ENCODE measurements at regions not wholly inside any gene's neighbourhood (a gene's known extent, or its start where the extent isn't known, plus 50 kb on each side); places are given as distances from the start of the nearest gene placed in this dataset.
"Not testable (repeated sequence)": the region's sequence is repeated elsewhere in the genome, so short reads cannot be mapped to it uniquely, and the experiment has no call there.

DNA sequence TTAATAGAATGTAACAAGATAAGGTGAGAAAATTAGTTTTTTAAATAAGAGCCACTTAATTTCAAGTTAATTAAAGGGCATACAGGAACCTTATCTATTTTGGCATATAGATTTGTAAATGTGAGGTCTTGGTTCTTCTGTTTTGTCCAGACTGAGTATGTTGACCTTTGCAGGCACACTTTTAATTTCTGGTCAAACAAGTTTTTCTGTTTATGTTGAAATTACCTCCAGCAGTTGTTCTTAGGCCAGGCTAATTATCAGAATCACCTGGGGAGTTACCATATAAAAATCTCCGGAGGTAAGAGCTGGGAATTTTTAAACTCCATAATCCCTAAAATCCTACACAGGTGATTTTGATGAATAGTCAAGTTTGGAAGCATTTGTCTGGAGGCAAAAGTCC, 227.4 kb upstream of the ANKRD50 start:
- DNase-seq, result no peak

DNA sequence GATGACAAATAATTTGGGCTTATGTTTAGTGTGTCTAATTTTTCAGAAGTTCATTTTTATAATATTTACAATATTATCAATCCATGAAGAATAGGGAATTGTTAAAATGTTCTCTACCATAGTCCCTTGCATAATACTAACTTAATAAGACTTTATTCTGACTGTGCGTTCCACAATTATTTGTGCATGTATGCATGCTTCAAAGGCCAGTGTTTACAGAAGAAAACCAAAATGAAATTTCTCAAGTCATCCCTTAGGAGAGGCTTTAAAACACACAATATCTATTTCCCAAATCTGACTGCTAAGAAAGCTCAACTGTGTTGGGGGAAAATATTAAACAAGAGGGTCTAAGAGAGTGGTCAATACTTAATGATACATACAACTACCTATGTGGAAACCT, 226.3 kb upstream of the ANKRD50 start:
- DNase-seq, result no peak

DNA sequence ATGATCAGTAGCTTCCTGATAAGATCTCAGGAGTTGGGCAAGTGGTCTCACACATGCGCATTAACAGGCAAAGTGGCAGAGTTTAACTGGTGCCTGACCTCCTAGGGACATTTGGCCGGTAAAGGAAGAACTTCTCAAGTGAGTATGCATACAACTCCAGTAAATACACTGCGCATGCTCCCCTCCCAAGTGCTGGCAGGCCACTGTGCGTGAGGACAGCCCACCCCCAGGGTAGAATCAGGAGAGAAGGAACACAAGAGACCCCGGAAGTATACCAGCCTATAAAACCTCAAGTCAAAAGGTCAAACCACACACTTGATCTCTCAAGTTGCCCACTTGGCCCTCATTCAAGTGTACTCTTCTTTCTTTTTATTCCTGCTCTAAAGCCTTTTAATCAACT, 225.5 kb upstream of the ANKRD50 start:
- no peak for DNase-seq

DNA sequence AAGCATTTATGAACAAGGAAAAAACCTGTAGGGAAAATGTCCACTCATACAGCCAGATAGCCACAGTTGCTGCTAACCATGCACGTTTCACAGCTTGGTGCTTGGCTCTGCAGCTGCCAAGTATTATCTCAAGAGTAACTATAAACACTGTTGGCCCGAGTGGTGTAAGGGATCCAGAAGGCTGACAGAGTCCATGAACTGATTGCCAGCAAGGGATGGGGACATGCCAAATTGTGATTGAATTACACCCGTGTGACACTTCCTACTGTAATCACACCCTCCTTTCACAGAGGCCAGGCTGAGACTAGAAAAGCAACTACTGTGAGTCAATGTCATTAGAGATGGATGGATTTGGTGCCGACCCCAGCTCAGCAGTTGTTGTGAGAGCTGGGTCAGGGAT, 223.9 kb upstream of the ANKRD50 start:
- peak; percentile 5 for DNase-seq

DNA sequence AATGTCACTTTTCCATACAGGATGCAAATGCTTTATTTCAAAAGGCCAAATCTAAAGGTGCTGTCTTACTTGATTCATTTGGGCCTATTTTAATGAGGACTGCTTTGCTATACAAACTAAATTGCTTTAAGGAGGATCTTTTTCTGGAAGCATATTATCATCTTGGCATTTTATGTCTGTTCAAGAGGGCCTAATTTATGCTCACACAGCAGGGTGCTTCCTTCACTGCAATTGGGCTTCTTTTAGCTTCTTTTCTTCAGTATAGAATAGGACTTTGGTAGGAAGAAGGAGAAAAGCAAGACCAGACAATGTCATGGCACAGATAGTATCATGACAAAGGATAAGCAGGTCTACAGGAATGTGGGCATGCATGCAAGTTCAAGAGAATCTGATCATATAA, 222.4 kb upstream of the ANKRD50 start:
- DNase-seq, result no peak

DNA sequence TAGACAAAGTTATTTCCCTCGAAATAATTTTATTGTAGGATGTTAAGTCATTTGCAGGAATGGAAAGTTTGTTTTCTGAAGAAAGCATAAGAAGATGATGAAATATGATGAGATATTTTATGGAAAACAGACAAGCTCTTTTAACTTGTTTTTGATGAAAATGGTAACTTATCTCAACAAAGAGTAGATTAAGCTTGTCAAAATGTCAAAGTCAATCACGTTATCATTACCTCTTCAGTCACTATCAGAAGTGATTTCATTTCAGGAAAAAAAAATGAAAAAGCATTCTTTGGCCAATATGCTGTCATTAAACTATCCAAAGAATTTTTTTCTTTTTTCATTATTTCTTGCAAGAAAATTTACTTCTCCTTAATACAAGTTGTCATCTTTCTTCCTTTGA, 221.0 kb upstream of the ANKRD50 start:
- no peak for DNase-seq

DNA sequence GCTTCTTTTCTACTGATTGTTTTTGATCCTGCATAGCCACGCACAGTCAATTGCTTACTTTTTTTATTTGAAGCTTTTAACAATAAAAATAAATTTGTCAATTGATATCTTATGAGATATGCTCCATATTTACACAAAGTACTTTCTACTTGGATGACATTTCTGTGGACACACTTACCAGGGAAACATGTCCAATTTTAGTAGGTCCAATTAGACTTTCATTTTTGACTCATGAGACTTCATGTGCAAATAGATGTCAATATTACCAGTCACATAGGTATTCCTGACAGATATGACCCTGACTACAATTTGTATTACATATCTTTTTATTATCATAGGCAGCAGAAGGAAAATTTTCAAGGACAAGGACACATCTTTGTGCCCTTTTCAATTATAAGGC, 219.9 kb upstream of the ANKRD50 start:
- DNase-seq, result no peak

DNA sequence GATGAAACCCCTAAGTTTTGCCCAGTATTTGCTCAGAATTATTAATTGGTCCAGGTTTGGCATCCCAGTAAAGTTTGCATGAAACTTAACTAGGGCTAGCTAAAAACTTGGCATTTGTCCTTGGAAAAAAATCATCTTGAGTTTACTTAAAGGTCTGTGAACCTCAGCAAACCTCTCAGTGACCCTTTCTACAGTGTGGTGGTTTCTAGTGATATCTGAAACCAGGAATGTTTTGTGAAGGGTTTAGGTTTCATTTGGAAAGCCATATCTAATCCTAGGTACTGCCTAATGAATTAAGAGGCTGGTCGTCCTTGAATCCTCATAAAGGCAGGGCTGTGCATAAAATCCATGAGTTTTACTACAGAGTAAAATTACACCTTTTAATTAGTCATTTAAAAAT, 218.5 kb upstream of the ANKRD50 start:
- no peak for DNase-seq

DNA sequence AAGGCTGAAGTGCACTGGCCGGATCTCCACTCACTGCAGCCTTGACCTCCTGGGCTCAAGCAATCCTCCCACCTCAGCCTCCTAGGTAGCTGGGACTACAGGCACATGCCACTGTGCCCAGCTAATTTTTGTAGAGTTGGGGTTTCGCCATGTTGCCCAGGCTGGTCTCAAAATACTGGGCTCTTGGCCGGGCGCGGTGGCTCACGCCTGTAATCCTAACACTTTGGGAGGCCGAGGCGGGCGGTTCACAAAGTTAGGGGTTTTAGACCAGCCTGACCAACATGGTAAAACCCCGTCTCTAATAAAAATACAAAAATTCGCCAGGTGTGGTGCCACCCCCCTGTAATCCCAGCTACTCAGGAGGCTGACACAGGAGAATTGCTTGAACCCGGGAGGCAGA, 210.2 kb upstream of the ANKRD50 start:
- DNase-seq, result not testable (repeated sequence)

DNA sequence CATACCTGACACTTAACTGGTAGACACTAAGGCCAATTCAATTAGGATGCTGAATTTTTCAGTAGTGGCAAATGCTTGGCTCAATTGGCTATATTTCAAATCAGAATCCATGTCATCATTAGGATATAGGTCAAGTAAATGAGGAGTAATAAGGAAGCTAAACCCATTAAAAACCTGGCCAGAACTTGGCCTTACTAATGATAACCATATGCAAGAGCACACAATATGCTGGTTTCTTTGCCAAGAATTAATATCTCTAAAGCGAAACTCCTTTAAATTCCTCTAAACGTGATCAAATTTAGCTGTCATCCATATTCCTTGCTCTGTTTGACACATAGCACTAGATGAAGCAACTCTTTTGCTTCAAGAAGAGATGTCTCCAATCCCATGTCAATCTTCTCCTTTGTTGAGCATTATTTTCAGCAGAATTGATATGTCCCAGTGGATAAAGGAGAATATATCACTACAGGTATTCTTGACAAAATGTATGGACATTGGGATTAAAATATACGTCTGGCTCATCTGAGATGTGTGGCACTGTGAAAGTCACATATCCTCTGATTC, 206.1 kb upstream of the ANKRD50 start:
- DNase-seq, result no peak

DNA sequence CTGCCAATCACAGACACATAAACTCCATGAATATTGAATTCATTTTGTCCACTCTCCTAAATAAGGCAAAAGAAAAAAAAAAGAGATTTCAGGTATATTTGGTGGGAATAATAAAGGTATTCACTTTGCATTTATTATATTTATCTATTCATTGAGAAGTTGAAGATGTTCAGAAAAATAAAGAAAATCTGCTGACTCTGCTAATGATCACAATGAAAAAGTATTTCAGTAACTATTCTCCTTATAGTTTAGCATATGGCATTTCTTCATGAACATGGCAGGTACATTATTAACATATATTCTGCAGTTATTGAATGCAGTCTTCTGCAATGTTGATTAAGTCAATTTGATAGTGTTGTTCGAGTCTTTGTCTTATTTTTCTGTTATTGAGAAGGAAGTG, 202.5 kb upstream of the ANKRD50 start:
- DNase-seq, result no peak

DNA sequence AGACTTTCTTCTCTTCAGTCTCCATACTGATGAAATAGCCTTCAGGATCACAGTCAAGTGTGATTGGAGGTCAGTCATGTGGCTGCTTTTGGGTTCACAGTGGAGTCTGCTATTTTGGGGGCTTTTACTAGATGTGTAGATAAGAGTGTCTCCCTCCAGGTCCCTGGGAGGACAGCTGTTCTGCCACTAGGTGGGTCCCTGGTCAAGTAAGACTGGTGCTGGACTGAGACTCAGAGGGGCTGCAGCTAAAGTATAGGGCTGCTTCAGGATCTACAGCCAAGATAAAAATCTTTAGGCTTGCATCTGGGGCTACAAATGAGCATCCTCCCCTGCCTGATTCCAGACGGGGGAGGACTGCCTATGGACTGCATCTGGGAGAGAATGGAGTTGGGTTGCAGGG, 200.7 kb upstream of the ANKRD50 start:
- no peak for DNase-seq

DNA sequence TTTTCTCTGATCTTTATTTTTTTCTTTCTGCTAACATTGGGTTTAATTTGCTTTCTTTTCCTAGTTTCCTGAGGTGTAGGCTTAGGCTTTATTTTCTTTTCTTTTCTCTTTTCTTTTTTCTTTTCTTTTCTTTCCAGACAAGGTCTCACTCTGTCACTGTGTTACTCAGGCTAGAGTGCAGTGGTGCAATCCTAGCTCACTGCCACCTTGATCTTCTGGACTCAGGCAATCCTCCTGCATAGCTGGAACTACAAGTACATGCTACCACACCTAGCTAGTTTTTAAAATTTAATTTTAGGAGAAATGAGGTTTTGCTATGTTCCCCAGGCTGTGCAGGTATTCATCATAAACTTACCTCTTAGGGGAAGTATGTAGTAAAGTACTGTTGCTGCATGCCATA, 197.8 kb upstream of the ANKRD50 start:
- no peak for DNase-seq

DNA sequence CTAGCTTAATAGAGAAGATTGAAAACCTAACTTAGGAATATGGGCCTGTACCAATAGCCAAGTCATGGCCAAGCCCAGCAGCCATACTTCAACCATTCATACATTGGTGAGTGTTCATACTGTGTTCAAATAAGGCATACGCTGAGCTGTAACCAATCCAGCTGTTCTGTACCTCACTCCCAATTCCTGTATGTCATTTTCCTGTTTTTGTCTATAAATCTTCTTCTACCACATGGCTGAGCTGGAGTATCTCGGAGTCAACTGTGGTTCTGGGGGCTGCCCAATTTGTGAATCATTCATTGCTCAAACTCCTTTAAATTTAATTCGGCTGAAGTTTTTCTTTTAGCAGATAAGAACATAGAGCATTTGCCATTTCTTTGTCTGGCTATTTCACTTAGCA, 195.3 kb upstream of the ANKRD50 start:
- DNase-seq, result peak; percentile 81

DNA sequence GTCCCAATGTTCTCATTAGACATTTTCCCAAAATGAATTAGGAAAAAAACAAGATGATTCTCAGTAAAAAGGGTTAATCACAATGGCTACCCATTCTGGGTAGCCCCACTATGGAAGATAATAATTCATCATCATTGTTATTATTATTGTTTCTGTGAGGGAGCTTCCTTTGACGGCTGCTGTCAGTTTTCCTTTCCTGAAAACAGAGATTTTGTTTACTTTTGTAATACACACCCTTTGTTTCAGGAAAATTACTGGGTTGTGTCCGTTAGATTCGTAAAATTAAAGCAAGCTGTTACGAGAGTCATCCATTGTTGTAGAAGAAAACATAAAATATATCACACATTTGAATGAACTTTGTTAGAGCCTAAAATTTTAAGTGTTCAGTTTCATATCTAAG, 192.9 kb upstream of the ANKRD50 start:
- no peak for DNase-seq

DNA sequence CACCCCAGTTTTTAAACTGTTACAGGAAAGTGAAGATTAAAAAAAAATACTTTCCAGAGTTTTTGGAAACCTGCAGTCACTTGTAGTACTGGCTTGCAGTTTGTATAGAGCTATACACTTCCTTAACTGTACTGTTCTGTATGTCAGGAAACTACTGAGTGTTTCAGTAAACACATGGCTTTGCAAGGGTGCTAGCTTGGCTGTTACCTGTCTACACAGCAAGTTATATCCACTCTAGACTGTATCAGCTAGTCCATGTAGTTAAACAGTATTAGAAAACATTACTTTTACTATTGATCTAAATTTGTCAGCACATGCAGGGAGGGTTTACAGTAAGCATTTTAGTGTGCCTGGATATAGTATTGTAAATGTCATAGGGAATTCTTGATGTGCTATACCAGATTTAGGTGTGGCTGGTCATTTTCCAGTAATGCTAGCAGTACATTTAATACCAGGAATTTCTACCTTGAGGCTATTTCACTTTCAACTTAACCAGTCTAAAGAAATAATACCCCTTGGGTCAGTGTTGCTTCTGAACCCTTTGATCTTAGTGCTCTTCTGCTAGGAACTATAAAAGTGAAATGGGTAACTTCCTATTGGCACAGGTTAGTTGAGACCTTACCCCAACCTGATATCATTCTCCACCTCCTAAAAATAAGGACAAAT, 192.3 kb upstream of the ANKRD50 start:
- DNase-seq, result no peak

DNA sequence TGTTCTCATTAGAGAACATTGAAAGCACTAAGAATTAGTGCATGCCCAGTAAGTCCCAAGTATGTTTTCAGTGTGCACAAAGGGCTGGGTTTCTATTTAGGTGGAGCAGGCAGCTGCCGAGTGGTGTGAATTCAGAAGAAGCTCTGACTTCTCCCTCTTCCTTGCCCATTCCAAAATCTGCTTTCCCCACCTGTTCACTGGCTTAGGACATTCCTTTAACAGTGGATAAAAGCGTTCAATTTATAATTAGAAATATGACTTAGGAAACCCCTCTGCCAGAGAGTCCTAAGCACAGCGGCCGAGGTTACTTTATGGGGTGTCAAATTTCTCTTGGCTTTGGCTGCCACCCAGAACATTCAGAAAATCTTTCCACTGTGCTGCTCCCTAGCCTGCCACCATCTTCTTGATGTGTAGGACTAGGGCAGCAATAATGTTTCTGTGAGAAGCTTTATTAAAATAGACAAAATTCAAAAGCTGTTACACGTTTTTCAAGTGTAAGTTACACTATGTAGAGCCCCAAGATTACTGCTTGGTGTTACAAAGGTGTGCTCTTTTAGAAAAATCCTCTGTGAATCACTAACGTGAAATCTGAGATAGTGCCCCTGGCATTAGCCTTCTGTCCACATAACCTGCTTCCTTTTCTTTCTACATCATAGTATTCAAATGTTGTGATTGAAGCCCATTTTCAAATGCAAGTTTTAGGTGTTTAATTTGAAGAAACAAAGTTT, 191.6 kb upstream of the ANKRD50 start:
- peak; percentile 57 for DNase-seq

DNA sequence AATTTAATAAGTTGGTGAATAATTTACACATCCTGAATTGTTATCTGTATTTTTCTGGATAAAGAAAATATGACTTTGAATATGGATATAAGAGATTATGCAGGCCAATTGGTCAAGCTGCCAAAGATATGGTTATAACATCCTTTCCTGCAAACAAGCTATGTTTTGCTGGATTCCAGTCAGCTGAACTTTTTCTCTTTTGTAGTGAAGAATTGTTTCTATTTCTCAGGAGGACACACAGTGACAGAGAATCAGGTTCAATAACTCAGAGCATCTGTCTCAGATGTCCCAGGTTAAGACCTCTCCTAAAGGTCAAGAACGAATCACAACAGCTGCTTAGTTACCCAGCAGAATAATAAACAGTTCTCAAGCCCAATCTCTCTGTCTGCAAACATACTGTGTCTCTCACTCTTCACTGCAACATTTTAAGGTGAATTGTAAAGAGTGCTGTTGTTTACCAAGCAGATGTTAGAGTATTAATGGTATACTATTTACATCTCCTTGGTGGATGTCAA, 189.5 kb upstream of the ANKRD50 start:
- DNase-seq, result no peak

DNA sequence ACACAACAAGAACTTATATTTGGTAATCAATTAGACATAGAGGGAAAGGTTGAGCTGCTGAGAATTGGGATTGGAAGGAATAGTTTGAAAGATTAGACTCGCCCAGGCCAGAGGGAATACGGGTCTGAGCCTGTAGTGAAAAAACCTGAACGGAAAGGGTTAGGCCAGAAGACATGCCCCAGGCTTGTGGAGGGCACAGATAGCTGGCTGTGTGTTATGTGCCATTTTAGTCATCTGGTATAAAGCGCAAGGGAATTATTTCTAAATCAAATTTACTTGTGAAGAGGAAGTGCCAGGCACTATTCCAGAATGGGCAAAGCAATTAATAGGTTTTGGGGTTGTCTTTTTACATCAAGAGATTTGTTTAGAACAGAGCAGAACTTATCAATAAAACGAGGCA, 187.5 kb upstream of the ANKRD50 start:
- DNase-seq, result no peak

DNA sequence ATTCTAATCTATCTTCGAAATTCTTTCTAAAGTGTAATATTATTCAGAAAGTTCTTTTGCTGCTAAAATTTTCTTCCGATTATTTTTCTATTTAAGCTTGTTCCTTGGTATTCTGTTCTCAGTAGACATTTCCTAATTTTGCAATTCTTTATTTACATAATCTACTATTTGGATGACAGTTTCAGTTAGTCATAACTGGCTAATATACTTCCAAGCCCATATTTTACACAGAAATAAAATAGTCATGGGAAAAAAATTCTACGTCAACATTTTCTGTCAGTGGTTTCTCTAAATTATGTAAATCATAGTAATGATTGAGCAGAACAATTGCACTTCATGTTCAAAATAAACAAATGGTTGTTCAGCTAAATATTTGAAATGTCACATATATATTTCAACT, 178.0 kb upstream of the ANKRD50 start:
- DNase-seq, result peak; percentile 80

DNA sequence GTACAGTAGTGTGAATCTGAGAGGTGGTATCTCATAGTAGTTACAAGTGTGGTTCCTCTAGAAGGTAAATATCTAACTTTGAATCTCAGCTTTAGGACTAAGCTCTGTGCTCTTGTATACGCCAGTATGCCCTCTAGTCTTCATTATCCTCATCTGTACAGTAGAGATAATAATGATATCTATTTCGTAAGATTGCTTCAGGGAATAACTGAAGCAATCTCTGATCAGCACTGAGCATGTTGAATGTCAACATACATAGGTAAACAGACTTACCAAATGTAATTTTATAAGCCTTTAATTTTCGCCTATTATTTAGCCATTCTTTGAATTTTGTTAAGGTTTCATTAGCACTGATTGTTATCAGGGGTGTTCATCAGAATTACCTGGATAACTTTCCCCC, 175.2 kb upstream of the ANKRD50 start:
- no peak for DNase-seq

DNA sequence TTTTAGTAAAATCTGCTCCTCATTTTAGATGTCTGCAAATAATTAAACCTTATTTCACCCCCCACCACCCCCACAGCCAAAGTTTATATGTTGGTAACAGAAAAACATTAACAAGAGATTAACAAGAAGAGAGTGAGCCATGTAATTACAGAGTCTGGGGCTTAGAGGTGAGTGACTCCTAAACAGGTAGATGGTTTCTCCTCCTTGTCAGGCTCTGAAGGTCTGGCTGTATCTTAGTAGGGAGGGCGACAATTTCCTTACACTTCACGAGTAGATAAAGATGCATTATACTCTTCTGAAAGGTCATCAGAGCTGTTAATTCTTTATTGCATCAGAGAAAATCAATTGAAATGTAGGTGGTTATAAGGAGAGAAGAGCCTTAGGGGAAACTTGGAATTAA, 171.8 kb upstream of the ANKRD50 start:
- DNase-seq, result no peak

DNA sequence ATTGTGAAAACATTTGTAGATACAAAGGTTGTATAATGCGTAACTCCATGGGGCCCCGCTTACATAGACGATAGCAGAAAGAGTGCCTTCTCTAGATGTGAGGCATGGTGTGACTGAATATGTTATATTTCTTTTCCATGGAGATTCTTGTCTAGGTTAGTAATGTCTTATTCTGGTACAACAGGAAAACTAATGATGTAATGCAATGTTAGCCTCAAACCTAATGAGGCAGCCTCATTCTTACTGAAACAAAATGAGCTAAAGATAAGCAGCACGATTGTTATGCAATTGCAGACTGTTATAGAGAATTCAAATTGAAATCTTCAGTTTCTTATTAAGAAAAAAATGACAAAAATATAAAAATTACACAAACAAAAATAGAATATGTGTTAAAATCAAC, 171.1 kb upstream of the ANKRD50 start:
- DNase-seq, result no peak

DNA sequence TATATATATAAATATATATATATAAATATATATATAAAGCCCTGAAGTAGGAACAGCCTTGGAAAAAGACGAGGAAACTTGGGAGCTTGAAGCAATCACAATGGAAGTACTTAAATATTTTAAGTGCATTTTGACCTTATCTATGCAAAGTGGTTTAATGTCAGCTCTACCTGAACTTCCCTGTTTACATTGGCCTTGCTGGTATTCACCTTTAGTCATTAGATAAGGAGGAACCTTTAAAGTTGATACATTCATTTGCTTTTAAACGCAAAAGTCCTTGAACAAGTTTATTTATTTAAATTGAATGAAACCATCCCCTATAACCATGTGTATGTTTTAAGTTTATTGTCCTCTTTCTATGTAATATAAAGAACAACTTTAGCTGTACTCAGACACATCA, 166.7 kb upstream of the ANKRD50 start:
- DNase-seq, result no peak

DNA sequence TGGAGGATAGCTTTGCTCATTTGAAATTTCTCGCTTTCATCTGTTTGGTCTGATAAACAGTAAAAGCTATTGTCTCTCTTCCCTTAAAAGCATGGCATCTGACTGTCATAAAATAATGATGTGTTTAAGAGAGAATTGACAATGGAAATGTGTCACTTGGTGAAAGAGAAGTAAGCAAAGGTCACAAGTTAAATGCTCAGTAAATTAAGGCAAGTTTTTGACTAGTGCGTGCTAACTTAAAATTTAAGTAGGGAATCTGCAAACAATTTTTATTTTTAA, 161.6 kb upstream of the ANKRD50 start:
- DNase-seq, result no peak

Measured in HCEC 1CT (cell line).